H54 (cell line): ENCODE measurements at regions not wholly inside any gene's neighbourhood (a gene's known extent, or its start where the extent isn't known, plus 50 kb on each side); places are given as distances from the start of the nearest gene placed in this dataset.
"Not testable (repeated sequence)": the region's sequence is repeated elsewhere in the genome, so short reads cannot be mapped to it uniquely, and the experiment has no call there.

Experiments used
- DNase-seq: peaks from one replicate; pipeline ENCODE4 v3.0.0; 2011; ENCODE audit warnings: low spot score, mixed read lengths; ENCODE audit not compliant: insufficient read length
- FAIRE-seq: peaks from 3 replicates; lab custom pipeline; 2011; peaks lifted over from hg19 to GRCh38; lab: Jason Lieb, UNC
- POLR2A ChIP-seq: IDR thresholded peaks from 2 replicates; pipeline ENCODE4 v1.6.1; 2011; ENCODE audit warnings: low read depth, mild to moderate bottlenecking, low read length

GRCh38 chr18:14941792-14942191, 193.8 kb downstream of the ANKRD30B start:
- TF ChIP-seq POLR2A, result no peak
- DNase-seq (no peak), FAIRE-seq (no peak)

GRCh38 chr18:14942275-14942674, 194.3 kb downstream of the ANKRD30B start:
- TF ChIP-seq POLR2A, result no peak
- FAIRE-seq (no peak), DNase-seq (no peak)

- no peak for FAIRE-seq
- TF ChIP-seq POLR2A, result no peak
- DNase-seq, result no peak
Observed at GRCh38 chr18:14943486-14943885, 195.5 kb downstream of the ANKRD30B start.

- no peak for DNase-seq
- no peak for TF ChIP-seq POLR2A
- no peak for FAIRE-seq
Observed at GRCh38 chr18:14943967-14944636, 196.1 kb downstream of the ANKRD30B start.

- no peak for TF ChIP-seq POLR2A
- no peak for FAIRE-seq
- DNase-seq, result no peak
Observed at GRCh38 chr18:14944838-14945237, 196.9 kb downstream of the ANKRD30B start.

- FAIRE-seq (no peak), DNase-seq (no peak)
- TF ChIP-seq POLR2A, result no peak
Observed at GRCh38 chr18:14945286-14945685, 197.3 kb downstream of the ANKRD30B start.

GRCh38 chr18:14945984-14946383, 198.0 kb downstream of the ANKRD30B start:
- FAIRE-seq (no peak), DNase-seq (no peak)
- TF ChIP-seq POLR2A, result no peak

GRCh38 chr18:14946741-14947470, 198.9 kb downstream of the ANKRD30B start:
- FAIRE-seq, DNase-seq: not testable (repeated sequence)

GRCh38 chr18:14947482-14948162, 199.7 kb downstream of the ANKRD30B start:
- no peak for DNase-seq
- FAIRE-seq, result no peak
- TF ChIP-seq POLR2A, result no peak

- DNase-seq (no peak), FAIRE-seq (no peak)
- TF ChIP-seq POLR2A, result no peak
Observed at GRCh38 chr18:14948163-14948540, 200.2 kb downstream of the ANKRD30B start.

GRCh38 chr18:14949800-14950664, 202.1 kb downstream of the ANKRD30B start:
- DNase-seq, result no peak
- TF ChIP-seq POLR2A, result no peak
- no peak for FAIRE-seq

GRCh38 chr18:14952444-14953077, 204.6 kb downstream of the ANKRD30B start:
- not testable (repeated sequence) for DNase-seq, FAIRE-seq

GRCh38 chr18:14958701-14959100, 210.7 kb downstream of the ANKRD30B start:
- DNase-seq (no peak), FAIRE-seq (no peak)
- TF ChIP-seq POLR2A, result no peak
